NCI-H82 (cell line): ENCODE measurements at regions not wholly inside any gene's neighbourhood (a gene's known extent, or its start where the extent isn't known, plus 50 kb on each side); places are given as distances from the start of the nearest gene placed in this dataset.
A peak's percentile ranks its signal among the peaks of the same experiment; 100 is the strongest.
"Not testable (repeated sequence)": the region's sequence is repeated elsewhere in the genome, so short reads cannot be mapped to it uniquely, and the experiment has no call there.

Experiments used
- DNase-seq: peaks from one replicate; lab custom pipeline; 2025; lab: John Stamatoyannopoulos, UW

DNA sequence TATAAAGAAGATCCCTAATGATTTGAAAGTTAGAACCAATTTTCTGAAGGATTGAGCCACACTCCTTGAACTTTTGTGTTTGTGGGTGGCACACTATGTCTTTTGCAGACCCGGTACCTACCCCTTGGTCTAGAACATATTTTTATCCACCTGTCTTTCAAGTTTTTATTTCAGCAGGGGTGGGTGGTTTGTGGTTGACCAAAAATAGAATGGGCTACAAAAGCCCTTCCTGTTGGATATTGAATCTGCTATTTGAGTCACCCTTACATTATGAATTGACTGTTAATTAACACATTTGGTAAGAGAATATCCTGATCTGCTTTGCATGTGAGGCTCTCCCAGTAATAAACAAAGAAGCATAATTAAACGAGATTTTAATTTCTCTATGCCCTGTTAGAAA, 401.2 kb downstream of the POTEH start:
- DNase-seq = not testable (repeated sequence)

DNA sequence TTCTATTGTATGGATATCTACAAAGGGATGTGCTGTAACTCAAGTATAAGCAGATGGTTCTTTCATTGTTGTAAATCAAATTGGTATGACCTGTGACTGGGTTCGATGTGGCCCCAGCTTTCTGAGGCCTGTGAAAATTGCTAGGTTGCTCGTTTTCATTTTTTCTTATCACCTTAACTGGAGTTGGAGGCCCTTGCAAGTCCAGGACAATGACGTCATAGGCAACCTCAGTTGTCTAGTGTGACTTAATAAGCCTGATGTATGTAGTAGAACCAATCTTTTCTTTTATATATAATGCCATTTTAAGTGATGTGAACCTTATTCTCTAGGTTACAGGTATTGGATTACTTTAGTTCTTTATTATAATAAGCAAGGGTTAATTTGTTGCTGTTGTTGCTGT, 415.3 kb downstream of the POTEH start:
- not testable (repeated sequence) for DNase-seq

DNA sequence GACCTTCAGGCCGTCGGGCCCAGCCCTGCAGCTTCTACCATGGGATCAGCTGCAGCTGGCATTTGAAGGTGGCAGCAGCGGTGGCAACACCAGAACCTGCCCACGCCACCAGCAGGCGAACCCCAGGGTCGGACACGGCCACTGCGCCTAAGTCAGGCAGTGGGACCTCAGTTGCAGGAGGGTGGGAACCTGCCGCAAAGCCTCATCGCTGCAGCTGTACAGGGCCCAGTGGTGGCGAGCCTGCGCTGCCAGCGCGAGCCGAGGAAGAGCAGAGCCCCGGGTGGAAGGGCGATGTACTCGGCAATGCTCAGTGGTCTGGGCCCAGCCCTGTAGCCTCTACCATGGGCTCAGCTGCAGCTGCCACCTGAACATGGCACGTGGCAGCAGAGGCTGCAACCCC, 441.6 kb downstream of the POTEH start:
- not testable (repeated sequence) for DNase-seq

DNA sequence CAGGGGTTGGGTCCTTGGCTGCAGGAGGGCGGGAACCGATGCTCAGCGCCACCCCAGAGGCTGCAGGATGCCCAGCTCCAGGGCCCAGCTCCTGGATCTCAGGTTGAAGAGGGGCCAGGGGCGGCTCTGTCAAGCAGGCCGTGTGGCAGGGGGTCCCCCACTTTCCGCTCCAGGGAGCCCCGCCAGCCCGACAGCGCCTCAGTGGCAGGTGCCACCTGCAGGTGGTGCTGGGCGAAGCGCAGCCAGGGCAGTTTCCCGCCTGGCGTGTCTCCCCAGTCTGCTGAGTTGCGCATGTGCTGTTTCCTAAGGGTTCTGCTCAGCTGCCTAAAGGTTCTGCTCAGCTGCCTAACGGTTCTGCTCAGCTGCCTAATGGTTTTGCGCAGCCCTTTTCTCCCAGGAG, 442.1 kb downstream of the POTEH start:
- DNase-seq = no peak

DNA sequence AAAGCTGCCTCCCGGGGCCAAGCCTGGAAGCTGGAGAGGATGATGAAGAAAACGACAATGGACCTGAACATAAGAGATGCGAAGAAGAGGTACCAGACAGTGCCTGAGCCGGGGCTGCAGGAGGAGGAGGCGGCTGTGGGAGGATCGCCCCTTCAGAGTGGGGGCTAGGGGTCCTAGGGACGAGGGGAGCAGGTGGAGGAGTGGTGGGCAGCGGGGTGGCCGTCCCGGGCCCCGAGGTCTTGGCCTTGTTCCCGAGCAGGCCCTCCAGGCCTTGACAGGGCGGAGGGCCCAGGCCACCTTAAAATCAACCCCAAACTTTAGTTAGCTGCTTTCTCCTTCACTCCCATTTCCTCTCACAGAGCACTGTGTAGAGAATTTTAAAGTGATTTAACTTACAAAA, 442.8 kb downstream of the POTEH start:
- not testable (repeated sequence) for DNase-seq

DNA sequence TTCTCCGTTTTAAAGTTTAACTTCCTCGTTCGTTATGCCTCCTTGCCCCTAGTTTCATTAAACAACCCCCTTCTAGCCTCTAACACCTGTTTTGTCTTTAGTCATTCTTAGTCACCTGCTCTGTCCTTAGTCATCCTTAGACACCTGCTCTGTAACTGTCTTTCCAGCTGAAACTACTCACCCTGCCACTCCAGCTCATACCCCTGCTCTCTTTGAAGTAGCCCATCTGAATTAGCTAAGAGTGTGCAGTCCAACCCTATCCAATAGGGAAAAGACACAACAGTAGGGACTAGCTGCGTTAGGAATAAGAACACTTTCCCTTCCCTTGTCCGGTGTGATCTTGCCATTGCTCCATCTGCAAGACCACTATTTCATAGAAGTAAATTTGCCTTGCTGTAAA, 446.5 kb downstream of the CCT8L2 start:
- not testable (repeated sequence) for DNase-seq

DNA sequence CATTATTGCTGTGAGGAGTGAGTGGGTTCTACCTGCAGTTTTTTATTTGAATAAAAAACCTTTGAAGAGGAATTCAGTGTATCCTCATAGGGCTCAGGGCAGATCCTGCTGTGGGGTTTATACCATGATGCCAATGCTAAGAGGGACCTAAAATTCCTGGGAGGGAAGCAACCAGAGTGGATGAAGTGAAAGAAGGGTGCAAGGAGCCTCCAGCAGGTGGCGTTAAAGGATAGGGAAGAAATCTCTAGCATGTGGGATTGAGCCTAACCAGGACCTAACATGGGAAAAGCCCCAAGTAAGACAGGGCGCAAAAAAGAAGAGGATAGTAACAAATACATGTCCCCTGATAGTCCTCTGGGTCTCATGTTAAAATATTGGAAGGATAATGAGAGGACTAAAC, 445.7 kb downstream of the CCT8L2 start:
- peak; percentile 44 for DNase-seq

DNA sequence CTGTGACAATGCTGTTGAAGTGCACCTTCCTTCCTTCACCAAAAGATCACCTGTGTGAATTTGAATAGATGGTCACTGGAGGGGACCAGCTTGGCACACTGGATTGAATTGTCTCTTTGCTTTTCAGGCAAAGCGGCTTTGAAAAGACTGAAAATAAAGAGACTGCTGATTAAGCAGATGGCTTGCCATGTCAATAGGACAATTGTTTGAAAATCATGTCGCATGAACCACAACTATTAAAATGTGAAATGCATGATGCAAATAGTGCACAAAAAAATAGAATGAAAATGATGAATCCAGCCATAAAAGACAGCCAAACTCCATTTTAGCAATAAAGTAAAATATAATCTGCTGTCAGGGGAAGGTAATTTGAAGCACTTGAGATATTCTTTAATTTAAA, 415.3 kb downstream of the CCT8L2 start:
- DNase-seq = not testable (repeated sequence)

DNA sequence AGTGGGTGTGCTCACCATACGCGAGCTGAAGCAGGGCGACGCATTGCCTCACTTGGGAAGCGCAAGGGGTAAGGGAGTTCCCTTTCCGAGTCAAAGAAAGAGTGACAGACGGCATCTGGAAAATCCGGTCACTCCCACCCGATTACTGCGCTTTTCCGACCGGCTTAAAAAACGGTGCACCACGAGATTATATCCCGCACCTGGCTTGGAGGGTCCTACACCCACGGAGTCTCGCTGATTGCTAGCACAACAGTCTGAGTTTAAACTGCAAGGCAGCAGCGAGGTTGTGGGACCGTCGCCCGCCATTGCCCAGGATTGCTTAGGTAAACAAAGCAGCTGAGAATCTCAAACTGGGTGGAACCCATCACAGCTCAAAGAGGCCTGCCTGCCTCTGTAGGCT, 408.7 kb downstream of the CCT8L2 start:
- not testable (repeated sequence) for DNase-seq
